ENCODE measurements at regions not wholly inside any gene's neighbourhood (a gene's known extent, or its start where the extent isn't known, plus 50 kb on each side); places are given as distances from the start of the nearest gene placed in this dataset.

- TF ChIP-seq CTCF (IDR thresholded peaks at IDR 0.05): no peak
- TF ChIP-seq POLR2A (IDR thresholded peaks at IDR 0.05): no peak
Observed at GRCh38 chr1:182259229-182259872, 132.2 kb downstream of the GLUL start.

All from lower leg skin (tissue), 3 donors.